HG02642 (cell line): ENCODE measurements at regions not wholly inside any gene's neighbourhood (a gene's known extent, or its start where the extent isn't known, plus 50 kb on each side); places are given as distances from the start of the nearest gene placed in this dataset.
A peak's percentile ranks its signal among the peaks of the same experiment; 100 is the strongest.

Source experiments
- ATAC-seq: cut with Tn5 transposase; IDR thresholded peaks from one replicate; pipeline ENCODE4 v1.9.1; 2021; ENCODE audit warnings: mild to moderate bottlenecking; ENCODE audit not compliant: unreplicated experiment, poor library complexity

DNA sequence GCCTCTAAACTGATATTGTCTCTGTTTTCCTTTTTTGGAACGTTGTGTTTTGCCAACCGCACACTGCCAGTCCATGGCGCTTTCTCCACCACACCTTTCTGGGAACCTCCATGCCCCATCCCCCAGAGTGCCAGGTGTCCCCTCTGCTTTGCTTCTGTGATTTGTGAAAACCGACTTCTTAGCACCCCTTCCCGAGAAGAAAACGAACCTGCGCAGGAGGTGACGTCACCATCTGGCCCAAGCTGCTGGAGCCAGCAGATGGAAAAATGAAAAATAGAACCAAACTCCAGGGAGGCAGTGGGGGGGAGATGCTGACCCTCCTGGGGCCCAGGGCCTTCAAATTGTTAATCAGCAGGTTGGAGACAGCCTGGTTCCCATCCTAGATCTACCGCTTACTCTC, 103.8 kb downstream of the HTR5A start:
- ATAC-seq: no peak

DNA sequence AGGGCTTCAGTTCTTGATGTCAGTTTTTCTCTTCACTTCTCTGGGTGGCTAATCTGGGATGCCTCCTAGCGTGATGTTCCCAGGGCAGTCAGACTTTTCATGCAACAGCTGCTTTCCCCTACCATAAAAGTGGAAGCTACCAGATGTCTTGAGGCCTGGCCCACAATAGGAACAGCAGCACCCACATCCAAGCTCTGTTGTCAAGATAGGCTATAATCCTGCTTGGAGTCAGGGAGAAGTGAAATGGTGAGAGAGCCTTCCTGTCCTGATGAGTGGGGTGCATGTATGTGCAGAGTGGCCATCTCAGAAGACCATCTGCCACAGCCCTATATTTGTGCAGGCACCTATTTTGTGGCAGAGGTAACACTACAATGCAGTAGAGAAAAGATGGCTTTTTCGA, 108.0 kb downstream of the HTR5A start:
- no peak for ATAC-seq

DNA sequence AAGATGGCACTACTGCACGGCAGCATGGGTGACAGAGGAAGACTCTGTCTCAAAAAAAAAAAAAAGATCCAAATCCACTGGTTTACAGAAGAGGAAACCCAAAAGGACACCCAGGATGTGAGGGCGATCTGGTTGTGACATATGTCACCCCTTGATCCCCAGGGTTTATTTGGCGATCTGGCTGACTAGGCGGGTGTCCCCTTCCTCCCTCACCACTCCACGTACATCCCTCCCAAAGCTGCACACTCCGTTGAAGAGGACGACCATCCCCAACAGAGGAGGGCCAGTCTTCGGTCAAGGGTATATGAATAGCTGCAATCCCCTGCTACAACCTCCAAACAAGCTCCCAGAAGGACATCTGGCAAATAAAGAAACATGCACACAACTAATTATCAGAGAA, 111.6 kb downstream of the HTR5A start:
- ATAC-seq: no peak

DNA sequence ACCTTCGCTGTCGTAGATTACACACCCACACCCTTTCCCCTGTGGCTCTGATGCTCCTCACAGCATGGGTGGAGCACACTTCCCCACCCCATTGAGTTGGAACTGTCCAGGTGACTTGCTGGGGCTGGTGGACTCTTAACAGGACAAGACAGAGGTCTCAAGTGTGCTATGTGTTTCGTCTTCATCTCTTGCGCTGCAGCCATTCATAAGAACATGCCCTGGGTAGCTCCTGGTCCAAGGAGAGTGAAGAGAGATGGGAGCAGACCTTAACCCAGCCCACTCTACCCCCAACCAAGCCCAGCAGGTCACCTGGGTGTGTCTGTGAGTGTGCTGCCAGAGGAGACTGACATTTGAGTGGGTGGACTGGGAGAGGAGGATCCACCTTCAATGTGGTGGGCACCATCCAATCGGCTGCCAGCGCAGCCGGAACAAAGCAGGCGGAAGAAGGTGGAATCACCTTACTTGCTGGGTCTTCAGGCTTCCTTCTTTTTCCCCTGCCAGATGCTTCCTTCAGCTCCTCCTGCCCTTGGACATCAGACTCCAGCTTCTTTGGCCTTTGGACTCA, 112.4 kb downstream of the HTR5A start:
- ATAC-seq: no peak

DNA sequence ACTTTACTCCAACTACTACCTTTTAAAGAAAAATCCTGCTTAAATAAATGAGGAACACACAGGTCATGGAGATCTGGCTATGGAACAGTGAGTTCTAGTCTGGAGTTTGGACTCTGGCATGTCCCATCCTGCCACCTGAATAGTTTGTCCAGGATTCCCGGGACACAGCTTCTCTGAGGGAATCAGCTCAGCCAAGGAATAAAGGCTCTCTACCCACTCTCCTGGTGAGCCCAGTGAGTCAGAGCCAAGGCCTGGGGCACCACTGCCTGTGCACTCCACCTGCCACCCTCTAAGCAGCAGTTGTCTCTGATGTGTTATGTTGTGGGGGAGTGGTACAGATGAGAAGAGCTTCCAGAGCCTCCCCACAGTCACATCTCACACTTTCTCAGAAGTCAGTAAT, 113.5 kb downstream of the HTR5A start:
- no peak for ATAC-seq

DNA sequence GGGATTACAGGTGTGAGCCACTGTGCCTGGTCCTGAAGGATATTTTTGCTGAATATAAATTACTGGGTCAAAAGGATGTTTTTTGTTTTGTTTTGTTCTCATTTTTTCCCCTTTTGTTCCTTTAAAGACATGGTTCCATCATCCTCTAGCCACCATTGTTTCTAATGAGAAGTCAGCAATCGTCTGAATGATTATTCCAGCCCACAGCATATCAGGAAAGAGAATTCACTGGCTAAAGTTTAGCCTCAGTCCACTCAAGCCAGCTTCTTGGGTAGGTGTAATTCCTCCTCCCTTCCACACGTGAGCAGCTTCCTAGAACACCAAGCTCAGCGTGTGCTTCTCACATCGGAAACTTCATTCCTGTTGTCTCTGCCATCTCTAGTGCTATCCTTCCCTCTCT, 112.8 kb upstream of the INSIG1 start:
- no peak for ATAC-seq

DNA sequence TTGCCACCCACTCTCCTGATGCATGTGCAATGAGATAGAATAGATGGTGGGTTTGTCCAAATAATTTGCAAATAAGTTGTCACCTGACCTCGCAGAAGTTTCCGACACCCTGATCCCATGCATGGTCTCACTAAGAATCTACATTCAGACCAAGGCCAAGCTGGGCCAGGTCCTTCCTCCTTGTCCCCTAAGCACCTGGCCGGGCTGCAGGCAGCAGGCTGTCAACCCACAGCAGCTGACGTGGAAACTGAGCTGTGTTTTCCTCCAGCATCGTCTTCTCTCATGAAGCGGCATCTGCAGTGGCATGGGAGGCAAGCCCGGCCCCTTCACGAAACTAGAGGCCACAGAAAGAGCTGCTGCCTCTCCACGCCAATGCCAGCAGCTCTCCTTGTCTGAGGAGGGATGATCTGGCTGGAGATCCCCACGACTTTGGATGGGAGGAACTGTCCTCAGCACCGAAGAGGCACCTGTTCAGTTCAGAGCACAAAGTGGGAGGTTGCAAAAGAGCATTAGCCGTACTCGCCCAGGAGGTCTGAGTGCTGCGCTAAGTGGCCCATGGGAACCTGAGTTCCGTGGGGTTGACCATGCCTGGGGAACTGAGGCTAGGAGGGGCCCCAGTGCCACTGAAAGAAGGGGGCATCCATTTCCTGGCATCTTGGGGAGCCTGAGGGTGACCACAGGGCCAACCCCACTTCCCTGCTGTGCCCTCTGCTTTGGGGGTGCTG, 110.5 kb upstream of the INSIG1 start:
- ATAC-seq: no peak

DNA sequence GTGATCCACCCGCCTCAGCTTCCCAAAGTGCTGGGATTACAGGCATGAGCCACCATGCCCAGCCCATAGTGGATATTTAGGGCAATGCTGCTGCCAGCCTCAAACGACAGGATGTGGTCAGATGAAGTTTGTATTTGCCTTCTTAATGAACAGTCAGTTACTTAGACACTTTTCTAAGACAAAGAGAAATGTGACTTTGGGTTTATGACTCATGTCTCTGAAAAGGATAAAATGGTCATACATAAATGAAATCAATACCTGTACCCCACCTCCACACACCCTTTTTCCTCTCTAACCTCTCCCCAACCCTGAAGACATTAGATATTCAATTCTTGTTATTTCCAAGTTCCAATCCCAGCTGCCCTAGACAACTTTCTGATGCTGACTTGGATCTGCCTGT, 109.3 kb upstream of the INSIG1 start:
- ATAC-seq: no peak

DNA sequence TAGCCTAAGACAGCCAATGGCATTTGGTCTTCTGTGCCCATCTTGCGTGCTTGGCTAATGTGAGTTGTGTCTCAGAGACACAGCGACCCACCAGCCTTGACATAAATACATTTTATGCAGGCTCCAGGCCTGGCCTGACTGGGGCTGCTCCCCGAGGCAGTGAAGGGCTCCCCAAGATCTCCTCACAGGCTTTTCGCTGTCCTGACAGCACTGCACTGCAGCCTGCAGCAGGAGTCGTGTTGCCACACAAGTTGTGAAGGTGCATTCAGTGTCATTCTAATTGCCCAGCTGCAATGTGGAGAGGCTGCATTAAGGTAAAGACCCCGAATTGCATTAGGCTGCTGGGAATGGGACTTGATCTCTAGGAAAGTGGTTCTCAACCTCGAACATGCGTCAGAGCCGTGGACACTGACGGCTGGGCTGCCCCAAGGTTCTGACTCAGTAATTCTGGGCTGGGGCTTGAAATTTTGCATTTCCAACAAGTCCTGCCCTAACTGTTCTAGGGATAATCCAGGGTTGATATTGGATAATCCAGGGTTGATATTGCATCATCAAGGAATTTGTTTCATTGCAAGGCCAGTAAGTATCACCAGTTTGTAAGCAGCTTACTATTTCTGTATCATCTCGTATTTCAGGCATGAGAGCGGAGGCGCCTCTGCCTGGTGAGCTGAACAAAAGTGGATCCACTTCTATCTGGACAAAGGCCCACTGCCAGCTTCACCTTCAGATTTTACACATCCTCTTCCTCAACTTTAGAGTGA, 108.7 kb upstream of the INSIG1 start:
- ATAC-seq: no peak

DNA sequence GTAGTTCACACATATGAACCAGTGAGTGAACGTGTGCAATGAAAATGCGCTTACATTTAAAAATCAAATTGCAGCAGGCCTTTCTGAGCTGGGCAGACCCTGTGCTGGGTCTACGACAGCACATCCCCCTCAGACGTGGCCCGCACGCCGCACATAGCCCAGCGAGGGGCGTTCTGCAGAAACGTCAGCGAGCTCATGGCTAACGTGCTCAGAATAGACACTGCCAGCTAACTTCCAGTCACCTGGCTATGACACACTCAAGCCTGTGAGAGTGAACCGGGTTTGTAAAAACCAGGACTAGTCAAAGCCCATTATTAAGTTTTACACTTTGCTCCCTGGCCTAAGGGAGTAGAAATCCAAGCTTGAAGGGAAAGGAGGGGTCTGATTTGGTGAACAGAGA, 108.1 kb upstream of the INSIG1 start:
- ATAC-seq: no peak

DNA sequence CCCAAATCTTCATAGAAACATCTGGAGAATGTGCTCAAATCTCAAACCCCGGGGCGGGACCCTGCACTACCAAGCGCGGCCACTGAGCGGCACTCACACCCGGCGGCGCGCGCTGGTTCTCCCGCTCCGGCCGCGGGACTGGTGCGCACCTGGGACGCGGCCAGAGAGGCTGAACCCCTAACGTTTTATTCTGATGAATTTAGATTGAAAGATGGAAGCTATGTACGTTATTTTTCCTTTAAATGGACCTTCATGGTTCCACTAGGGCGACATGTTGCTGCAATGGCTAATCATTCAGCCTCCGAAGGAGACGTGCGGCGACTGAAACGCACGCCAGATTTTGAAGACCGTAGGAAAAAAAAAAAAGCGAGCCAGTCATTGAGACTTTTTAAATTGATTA, 107.0 kb upstream of the INSIG1 start:
- peak; percentile 72 for ATAC-seq

DNA sequence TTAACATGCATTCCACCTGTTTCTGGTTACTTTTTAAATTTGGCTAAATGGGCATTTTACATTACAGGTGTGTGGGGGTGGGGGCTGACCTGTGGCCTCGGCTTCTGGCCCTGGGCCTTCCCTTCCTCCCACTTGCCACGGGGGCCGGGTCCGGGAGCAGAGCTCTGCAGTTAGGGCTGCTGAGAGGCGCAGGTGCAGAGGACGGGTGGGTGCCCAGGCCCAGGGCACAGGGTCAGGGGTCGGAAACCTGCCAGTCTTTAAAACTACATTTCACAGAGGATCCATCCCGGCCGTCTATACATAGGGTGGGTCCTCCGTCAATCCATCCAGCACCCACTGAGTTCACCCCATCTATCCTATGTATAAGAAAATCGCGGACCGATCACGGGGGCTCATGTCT, 106.5 kb upstream of the INSIG1 start:
- ATAC-seq: no peak

DNA sequence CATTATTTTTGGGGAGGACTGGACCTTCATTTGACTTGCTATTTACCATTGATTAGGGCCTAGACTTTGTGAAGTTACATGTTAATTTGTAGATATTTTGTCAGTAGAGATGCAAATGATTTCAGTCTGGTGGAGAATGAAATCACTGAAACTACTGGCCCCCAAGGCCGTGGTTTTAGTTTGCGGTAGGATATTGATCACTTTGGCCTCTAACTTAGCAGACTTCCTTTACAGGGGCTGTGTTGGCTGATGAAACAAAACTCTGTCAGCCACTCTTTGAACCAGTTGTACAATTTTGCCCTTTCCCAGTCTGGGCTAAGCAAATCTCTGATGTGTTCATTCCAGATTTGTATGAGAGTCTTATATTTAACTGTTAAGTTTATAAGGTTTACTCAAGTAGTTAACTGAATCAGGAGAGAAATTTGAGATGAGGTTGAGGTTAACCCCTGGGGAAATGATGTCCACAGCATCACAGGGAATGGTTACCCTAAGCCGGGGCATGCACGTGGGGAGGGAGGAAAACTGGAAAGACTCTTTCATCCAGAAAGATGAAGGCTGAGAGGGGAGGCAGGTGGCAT, 105.7 kb upstream of the INSIG1 start:
- no peak for ATAC-seq

DNA sequence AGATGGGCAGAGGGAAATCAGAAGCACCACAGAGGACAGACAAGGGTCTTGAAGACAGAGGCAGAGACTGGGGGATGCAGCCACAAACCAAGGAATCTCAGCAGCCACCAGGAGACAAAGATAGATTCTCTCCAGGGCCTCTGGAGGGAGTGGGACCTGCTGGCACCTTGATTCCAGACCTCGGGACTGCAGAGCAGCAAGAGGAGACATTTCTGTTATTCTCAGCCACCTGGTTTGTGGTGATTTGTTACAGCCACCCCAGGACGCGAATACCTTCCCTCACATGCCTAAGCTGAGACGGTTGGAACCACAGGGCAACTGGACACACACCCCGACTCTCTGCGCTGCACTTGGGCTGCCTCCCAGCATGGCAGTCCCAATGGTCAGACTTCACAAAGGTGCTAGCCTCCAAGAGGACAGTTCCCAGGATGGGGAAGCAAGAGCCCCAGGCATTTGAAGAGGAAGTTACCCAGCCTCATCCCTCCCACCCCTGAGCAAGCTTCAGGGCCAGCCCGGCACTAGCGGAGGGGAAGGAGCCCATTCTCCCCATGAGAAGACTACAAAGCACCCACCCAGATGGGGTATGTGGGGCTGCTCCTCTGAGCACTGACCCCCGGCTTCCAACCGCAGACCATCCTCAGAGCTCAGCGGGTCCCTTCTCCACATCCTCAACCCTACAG, 104.6 kb upstream of the INSIG1 start:
- no peak for ATAC-seq

DNA sequence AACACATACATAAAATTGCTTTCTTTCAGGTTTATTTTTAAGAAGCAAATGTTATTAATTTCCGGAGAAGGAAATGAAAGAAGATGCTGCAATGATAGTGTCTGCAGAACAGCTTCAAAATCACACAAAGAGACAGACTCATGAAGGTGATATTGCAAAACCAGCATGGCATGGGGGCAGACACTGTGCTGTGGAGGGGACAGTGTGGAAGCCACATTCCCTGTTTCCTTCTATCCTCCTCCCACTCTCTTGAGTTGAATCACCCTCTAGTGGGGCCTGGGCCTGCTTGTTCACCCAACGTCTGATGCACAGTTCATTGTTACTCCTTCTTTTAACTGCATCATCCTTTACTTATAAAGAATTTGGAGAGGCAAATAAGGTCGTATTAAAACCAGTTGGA, 104.0 kb upstream of the INSIG1 start:
- no peak for ATAC-seq

DNA sequence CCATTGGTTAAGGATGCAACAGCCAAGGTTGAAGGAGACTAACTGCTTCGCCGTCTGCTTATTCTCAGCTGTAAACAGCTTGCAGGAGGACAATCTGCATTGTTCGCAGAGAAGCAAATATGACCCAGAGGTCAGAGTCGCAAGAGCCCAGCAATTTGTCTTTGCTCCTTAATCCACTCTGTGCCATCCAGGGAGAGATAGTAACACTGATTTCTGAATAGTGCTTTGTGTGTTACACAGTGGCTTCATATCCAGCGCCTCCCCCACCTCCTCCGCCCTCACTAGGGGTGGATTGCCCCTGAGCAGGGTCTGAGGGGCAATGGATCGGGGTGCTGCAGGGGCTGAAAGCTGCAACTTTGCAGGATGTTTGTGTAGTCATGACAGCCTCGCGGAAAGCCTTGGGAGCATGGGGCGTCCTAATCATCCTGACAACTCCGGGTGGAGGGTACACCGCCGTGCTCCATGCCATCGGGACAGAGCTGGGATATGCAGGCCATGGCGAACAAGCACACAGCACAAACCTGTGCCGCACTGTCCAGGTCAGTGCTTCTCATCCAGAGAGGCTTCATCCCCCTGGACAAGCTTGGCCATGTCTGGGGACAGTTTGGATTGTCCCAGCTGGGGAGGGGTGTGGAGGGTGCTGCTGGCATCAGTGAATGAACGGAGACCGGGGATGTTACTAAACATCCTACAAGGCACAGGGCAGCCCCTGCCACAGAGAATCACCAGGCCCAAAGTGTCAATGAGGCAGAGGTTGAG, 103.1 kb upstream of the INSIG1 start:
- no peak for ATAC-seq

DNA sequence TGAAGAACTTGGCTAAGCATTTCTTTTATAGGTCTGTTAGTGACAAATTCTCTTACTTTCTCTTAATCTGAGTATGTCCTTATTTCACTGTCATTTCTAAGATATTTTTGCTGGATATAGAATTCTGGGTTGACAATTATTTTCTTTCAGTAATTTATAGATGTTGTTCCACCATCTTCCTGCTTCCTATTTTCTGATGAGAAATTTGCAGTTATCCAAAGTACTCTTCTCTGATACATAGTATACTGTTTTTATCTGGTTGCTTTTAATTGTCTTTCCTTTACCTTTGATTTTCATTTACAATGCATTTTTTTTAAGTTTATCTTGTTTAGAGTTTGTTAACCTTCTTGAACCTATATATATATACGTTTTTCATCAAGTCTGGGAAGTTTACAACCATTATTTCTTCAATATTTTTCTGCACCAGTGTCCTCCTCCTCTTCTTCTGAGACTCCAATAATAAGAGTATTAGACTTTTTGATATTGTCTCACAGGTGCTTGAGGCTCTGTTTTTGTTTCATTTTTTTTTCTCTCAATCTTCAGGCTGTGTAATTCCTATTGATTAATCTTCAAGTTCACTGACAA, 101.6 kb upstream of the INSIG1 start:
- ATAC-seq: no peak

DNA sequence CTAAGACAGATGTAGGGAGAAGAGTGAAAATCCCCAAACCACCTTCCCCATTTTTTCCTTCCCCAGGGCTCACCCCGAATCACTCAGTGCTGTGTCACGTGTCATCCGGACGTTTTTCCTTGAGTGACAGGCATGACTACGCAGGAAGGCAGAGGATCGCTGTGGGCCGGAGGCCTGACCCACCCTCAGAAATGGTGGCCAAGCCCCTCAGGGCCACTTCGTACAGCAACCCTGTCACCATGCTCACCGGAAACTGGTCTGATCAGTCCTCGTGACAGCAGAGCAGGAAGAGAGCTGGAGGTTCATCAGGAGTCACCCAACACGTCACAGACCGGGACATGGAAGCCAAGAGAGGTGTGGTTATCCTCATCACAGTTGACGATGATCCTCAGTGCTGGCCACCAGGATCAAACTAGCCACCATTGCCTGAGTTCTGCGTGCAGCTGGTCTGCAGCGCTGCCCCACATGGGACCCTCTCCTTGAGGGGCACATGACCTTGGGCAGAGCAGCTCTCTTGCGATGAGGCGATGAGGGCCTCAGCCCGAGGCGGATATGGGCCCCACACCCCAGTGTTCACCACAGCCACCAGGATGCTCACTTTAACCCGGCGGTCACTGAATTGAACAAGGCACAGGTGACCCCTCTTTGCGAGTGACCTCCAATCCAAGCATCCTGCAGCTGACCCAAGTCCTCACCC, 99.3 kb upstream of the INSIG1 start:
- ATAC-seq: no peak
